ENCODE measurements at regions not wholly inside any gene's neighbourhood (a gene's known extent, or its start where the extent isn't known, plus 50 kb on each side); places are given as distances from the start of the nearest gene placed in this dataset.

DNA sequence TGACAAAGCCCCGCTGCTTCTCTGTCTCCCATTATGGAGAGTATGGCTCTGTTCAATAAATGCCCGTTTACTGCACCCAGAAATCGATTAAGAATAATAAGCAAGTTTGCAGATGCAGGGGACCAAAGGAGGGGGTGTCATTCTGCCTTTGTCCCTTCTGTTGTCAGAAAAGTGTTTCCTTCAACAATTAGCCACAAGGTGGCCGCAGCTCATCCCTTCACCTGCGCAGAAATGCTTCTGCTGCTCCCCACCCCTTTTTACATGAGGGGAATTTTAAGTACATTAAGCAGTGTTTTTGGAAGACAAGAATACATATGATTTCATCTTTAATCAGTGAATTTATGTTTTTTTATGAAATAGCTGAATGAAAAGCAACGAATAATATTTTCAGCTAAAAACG lies 175.6 kb upstream of the ARX start:
- Histone ChIP-seq H3K4me3 (replicated peaks in 1 of 3; ENCODE audit: low read depth in 2 of 3, low read length in 3 of 3) (no peak overlapping the region), H3K36me3 (replicated peaks in 1 of 2; ENCODE audit: control insufficient read depth in 1 of 2, insufficient read depth in 2 of 2, low read length in 2 of 2) (no peaks in the 10 kb centered on the region), H4K20me1 (ENCODE audit: insufficient read depth, low read length) (no peaks in the 10 kb centered on the region), H3K27me3 (ENCODE audit: control insufficient read depth in 2 of 2, insufficient read depth in 2 of 2, low read length in 2 of 2) (no peaks in the 10 kb centered on the region), H3K9ac (ENCODE audit: insufficient read depth, low read length, poor library complexity, severe bottlenecking) (no peak overlapping the region), H3K27ac (ENCODE audit: low read depth in 1 of 2, low read length in 2 of 2) (no peak overlapping the region), H3K9me3 (replicated peaks in 1 of 2; ENCODE audit: control insufficient read depth in 1 of 2, insufficient read depth in 1 of 2, low read length in 2 of 2) (peaks cover 0 to 8% of the 10 kb centered on the region in 2 donors), H3K79me2 (ENCODE audit: insufficient read depth, low read length) (no peaks in the 10 kb centered on the region), H3K4me1 (ENCODE audit: control insufficient read depth in 1 of 2, insufficient read depth in 2 of 2, low read length in 2 of 2) (no peaks in the 10 kb centered on the region), H2AFZ (ENCODE audit: insufficient read depth, low read depth, low read length, poor library complexity, severe bottlenecking) (no peak overlapping the region), H3K4me2 (replicated peaks; ENCODE audit: extremely low read depth, low read length, poor library complexity, severe bottlenecking) (no peak overlapping the region)
- no CpG with 5 or more reads among the region's 7 CpGs for WGBS (ENCODE audit: insufficient coverage)
- DNase-seq = no peak
- Mint-ChIP-seq H3K27ac (no peak overlapping the region), H3K4me3 (no peak overlapping the region), H3K27me3 (ENCODE audit: low read depth in 3 of 3) (no peaks in the 10 kb centered on the region), H3K9me3 (peaks cover 0 to 12% (median 7%) of the 10 kb centered on the region in 7 donors), H3K36me3 (no peaks in the 10 kb centered on the region), H3K4me1 (no peaks in the 10 kb centered on the region)
- TF ChIP-seq CTCF (IDR thresholded peaks at IDR 0.05) = no peak
- intact Hi-C loops (cut with micrococcal nuclease) = no loop called here

DNA sequence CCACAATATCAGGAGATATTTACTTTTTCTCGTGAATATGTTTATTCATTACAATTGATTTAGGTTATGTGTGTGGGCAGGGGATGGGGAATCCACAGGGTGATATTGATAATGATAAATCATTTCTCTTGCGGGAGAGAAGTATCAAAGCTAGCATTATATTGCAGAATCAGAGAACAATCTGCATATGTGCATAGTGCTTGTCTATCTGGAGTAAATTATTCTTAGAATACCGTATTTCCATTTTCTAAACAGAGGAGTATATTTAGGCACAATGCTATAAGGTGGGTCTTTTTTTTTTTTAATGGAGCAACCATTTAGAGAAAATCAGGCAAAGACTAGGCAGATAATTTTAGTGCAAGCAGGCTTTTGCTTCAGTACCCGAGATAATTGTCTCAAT lies 166.0 kb upstream of the ARX start:
- intact Hi-C loops (cut with micrococcal nuclease) = no loop called here
- Histone ChIP-seq H3K79me2 (ENCODE audit: insufficient read depth, low read length) (no peaks in the 10 kb centered on the region), H3K4me1 (ENCODE audit: control insufficient read depth in 1 of 2, insufficient read depth in 2 of 2, low read length in 2 of 2) (no peaks in the 10 kb centered on the region), H3K4me2 (replicated peaks; ENCODE audit: extremely low read depth, low read length, poor library complexity, severe bottlenecking) (no peak overlapping the region), H3K4me3 (replicated peaks in 1 of 3; ENCODE audit: low read depth in 2 of 3, low read length in 3 of 3) (no peak overlapping the region), H3K27ac (ENCODE audit: low read depth in 1 of 2, low read length in 2 of 2) (no peak overlapping the region), H3K9me3 (replicated peaks in 1 of 2; ENCODE audit: control insufficient read depth in 1 of 2, insufficient read depth in 1 of 2, low read length in 2 of 2) (no peaks in the 10 kb centered on the region), H3K9ac (ENCODE audit: insufficient read depth, low read length, poor library complexity, severe bottlenecking) (no peak overlapping the region), H3K27me3 (ENCODE audit: control insufficient read depth in 2 of 2, insufficient read depth in 2 of 2, low read length in 2 of 2) (peaks cover 0 to 6% of the 10 kb centered on the region in 2 donors), H3K36me3 (replicated peaks in 1 of 2; ENCODE audit: control insufficient read depth in 1 of 2, insufficient read depth in 2 of 2, low read length in 2 of 2) (no peaks in the 10 kb centered on the region), H4K20me1 (ENCODE audit: insufficient read depth, low read length) (no peaks in the 10 kb centered on the region), H2AFZ (ENCODE audit: insufficient read depth, low read depth, low read length, poor library complexity, severe bottlenecking) (no peak overlapping the region)
- Mint-ChIP-seq H3K27me3 (ENCODE audit: low read depth in 3 of 3) (peaks cover 0 to 1% (median 0%) of the 10 kb centered on the region in 3 donors), H3K4me3 (no peak overlapping the region), H3K9me3 (peaks cover 0 to 4% (median 0%) of the 10 kb centered on the region in 7 donors), H3K4me1 (no peaks in the 10 kb centered on the region), H3K27ac (no peak overlapping the region), H3K36me3 (no peaks in the 10 kb centered on the region)
- DNase-seq = no peak
- TF ChIP-seq CTCF (IDR thresholded peaks at IDR 0.05) = no peak
- WGBS (ENCODE audit: insufficient coverage) = no CpG with 5 or more reads among the region's 4 CpGs

All from CD14-positive monocyte (primary cell).